Keratinocyte (primary cell): ENCODE measurements at regions not wholly inside any gene's neighbourhood (a gene's known extent, or its start where the extent isn't known, plus 50 kb on each side); places are given as distances from the start of the nearest gene placed in this dataset.

Experiments used
- EZH2 ChIP-seq: IDR thresholded peaks from one replicate; pipeline ENCODE4 v1.6.1; 2012; ENCODE audit warnings: inconsistent platforms, mild to moderate bottlenecking, low read length, moderate library complexity
- TF ChIP-seq, protein P1 (sequence below), 3 experiments: IDR thresholded peaks in 1 of 3; conservative IDR thresholded peaks in 1 of 3; optimal IDR thresholded peaks in 1 of 3; 2 replicates in 2 of 3; 3 replicates in 1 of 3; pipeline versions ENCODE3 to v1.5.1; 2011; ENCODE audit warnings: low read length in 3 of 3, mild to moderate bottlenecking in 3 of 3, moderate library complexity in 2 of 3, control low read depth in 1 of 3, inconsistent platforms in 1 of 3; ENCODE audit not compliant: insufficient read depth in 2 of 3; ENCODE audit errors: extremely low read depth in 1 of 3

DNA sequence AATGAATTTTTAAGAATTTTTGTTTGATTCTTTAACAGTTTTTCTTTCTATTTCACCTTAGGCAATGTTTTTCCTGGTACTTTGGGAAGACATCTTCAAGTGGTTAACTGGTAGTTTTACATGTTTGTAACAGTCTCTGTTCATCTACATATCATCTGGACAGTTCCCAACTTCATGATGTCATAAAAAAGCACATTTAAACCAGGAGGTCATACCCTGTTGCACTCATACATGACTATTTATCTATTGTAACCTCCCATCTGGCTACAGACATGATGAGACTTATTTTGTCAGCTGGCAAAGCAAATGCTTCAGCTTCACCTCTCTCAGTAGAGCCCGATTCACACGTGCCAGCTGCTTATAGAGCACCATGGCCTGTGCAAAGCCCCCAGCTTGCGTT lies 99.8 kb upstream of the YPEL5 start:
- TF ChIP-seq, protein P1, sequence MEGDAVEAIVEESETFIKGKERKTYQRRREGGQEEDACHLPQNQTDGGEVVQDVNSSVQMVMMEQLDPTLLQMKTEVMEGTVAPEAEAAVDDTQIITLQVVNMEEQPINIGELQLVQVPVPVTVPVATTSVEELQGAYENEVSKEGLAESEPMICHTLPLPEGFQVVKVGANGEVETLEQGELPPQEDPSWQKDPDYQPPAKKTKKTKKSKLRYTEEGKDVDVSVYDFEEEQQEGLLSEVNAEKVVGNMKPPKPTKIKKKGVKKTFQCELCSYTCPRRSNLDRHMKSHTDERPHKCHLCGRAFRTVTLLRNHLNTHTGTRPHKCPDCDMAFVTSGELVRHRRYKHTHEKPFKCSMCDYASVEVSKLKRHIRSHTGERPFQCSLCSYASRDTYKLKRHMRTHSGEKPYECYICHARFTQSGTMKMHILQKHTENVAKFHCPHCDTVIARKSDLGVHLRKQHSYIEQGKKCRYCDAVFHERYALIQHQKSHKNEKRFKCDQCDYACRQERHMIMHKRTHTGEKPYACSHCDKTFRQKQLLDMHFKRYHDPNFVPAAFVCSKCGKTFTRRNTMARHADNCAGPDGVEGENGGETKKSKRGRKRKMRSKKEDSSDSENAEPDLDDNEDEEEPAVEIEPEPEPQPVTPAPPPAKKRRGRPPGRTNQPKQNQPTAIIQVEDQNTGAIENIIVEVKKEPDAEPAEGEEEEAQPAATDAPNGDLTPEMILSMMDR (optimal IDR thresholded peaks at IDR 0.05 in 1 of 3, IDR thresholded peaks at IDR 0.05 in 1 of 3, conservative IDR thresholded peaks at IDR 0.05 in 1 of 3; ENCODE audit: extremely low read depth in 1 of 3, insufficient read depth in 2 of 3, low read length in 3 of 3) = no peak
- TF ChIP-seq EZH2 = no peak
